HG03575 (cell line): ENCODE measurements at regions not wholly inside any gene's neighbourhood (a gene's known extent, or its start where the extent isn't known, plus 50 kb on each side); places are given as distances from the start of the nearest gene placed in this dataset.
"Not testable (repeated sequence)": the region's sequence is repeated elsewhere in the genome, so short reads cannot be mapped to it uniquely, and the experiment has no call there.

Experiments
- ATAC-seq: cut with Tn5 transposase; IDR thresholded peaks from one replicate; pipeline ENCODE4 v1.9.1; 2021; ENCODE audit not compliant: unreplicated experiment, insufficient number of reproducible peaks, low FRiP score; ENCODE audit errors: extremely low read depth

GRCh38 chr7:149616898-149617297 lies 119.3 kb upstream of the ZNF746 start:
- ATAC-seq: no peak

GRCh38 chr7:149615690-149616270 lies 118.2 kb upstream of the ZNF746 start:
- no peak for ATAC-seq

GRCh38 chr7:149610441-149611011 lies 112.9 kb upstream of the ZNF746 start:
- ATAC-seq: no peak

GRCh38 chr7:149608168-149608567 lies 110.6 kb upstream of the ZNF746 start:
- ATAC-seq: no peak

- ATAC-seq: no peak
Measured at GRCh38 chr7:149607683-149608082, 110.1 kb upstream of the ZNF746 start.

GRCh38 chr7:149606826-149607225 lies 109.2 kb upstream of the ZNF746 start:
- no peak for ATAC-seq

GRCh38 chr7:149605696-149606095 lies 108.1 kb upstream of the ZNF746 start:
- ATAC-seq: no peak

GRCh38 chr7:149604521-149604920 lies 106.9 kb upstream of the ZNF746 start:
- ATAC-seq: no peak

- ATAC-seq: peak; percentile 90
Measured at GRCh38 chr7:149600669-149601330, 103.2 kb upstream of the ZNF746 start.

- ATAC-seq: no peak
Measured at GRCh38 chr7:149599636-149600206, 102.1 kb upstream of the ZNF746 start.

- peak; percentile 22 for ATAC-seq
Measured at GRCh38 chr7:149598721-149599308, 101.2 kb upstream of the ZNF746 start.

- not testable (repeated sequence) for ATAC-seq
Measured at GRCh38 chr7:149597789-149598188, 100.2 kb upstream of the ZNF746 start.

GRCh38 chr7:149595541-149595940 lies 97.9 kb upstream of the ZNF746 start:
- ATAC-seq: no peak

GRCh38 chr7:149595078-149595477 lies 97.5 kb upstream of the ZNF746 start:
- no peak for ATAC-seq

GRCh38 chr7:149588930-149589329 lies 91.3 kb upstream of the ZNF746 start:
- ATAC-seq: no peak

GRCh38 chr7:149586646-149587645 lies 89.3 kb upstream of the ZNF746 start:
- no peak for ATAC-seq

GRCh38 chr7:149584530-149584929 lies 86.9 kb upstream of the ZNF746 start:
- ATAC-seq: no peak

GRCh38 chr7:149584009-149584408 lies 86.4 kb upstream of the ZNF746 start:
- ATAC-seq: no peak

GRCh38 chr7:149580328-149580727 lies 82.7 kb upstream of the ZNF746 start:
- ATAC-seq: no peak
